H9 (cell line): ENCODE measurements at regions not wholly inside any gene's neighbourhood (a gene's known extent, or its start where the extent isn't known, plus 50 kb on each side); places are given as distances from the start of the nearest gene placed in this dataset.
A peak's percentile ranks its signal among the peaks of the same experiment; 100 is the strongest.

Source experiments
- DNase-seq: peaks from one replicate; pipeline ENCODE4 v3.0.0-alpha.2; 2017
- H2AFZ ChIP-seq: one replicate; pipeline ENCODE4 v1.6.1; 2013; ENCODE audit warnings: mild to moderate bottlenecking, low read length, control low read depth, moderate library complexity
- H2AK5ac ChIP-seq: 2 replicates; pipeline ENCODE4 v1.6.1; 2013; ENCODE audit warnings: low read length, control low read depth, mixed read lengths; ENCODE audit not compliant: insufficient read length
- H2BK120ac ChIP-seq: one replicate; pipeline ENCODE4 v1.6.1; 2013; ENCODE audit warnings: low read depth, mild to moderate bottlenecking, low read length, control low read depth, inconsistent platforms; ENCODE audit not compliant: poor library complexity, severe bottlenecking
- H2BK12ac ChIP-seq: 2 replicates; pipeline ENCODE4 v1.6.1; 2013; ENCODE audit warnings: low read length, control low read depth, mixed read lengths, low read depth; ENCODE audit not compliant: insufficient read length
- H2BK15ac ChIP-seq: 2 replicates; pipeline ENCODE4 v1.6.1; 2013; ENCODE audit warnings: low read depth, low read length, control low read depth
- H2BK20ac ChIP-seq: one replicate; pipeline ENCODE4 v1.6.1; 2013; ENCODE audit warnings: low read depth, mild to moderate bottlenecking, low read length, control low read depth, inconsistent platforms; ENCODE audit not compliant: poor library complexity, severe bottlenecking
- H2BK5ac ChIP-seq: 2 replicates; pipeline ENCODE4 v1.6.1; 2013; ENCODE audit warnings: low read length, control low read depth, mixed read lengths; ENCODE audit not compliant: insufficient read length
- H3K14ac ChIP-seq: 2 replicates; pipeline ENCODE4 v1.6.1; 2013; ENCODE audit warnings: low read length, control low read depth; ENCODE audit not compliant: insufficient read depth
- H3K18ac ChIP-seq: 2 replicates; pipeline ENCODE4 v1.6.1; 2013; ENCODE audit warnings: low read depth, mild to moderate bottlenecking, mixed read lengths, low read length, control low read depth; ENCODE audit not compliant: insufficient read length
- H3K23ac ChIP-seq: 2 replicates; pipeline ENCODE4 v1.6.1; 2013; ENCODE audit warnings: low read length, control low read depth, mixed read lengths, low read depth; ENCODE audit not compliant: insufficient read length
- H3K23me2 ChIP-seq: 2 replicates; pipeline ENCODE4 v1.6.1; 2013; ENCODE audit warnings: low read depth, mild to moderate bottlenecking, mixed read lengths, low read length, control low read depth; ENCODE audit not compliant: insufficient read length, poor library complexity, severe bottlenecking
- H3K27ac ChIP-seq: 2 replicates; pipeline ENCODE4 v1.5.1; 2013; ENCODE audit warnings: low read length, control low read depth, mixed read lengths, low read depth; ENCODE audit not compliant: insufficient read length
- H3K27me3 ChIP-seq: 2 replicates; pipeline ENCODE4 v1.6.1; 2013; ENCODE audit warnings: low read length, control low read depth, inconsistent platforms; ENCODE audit not compliant: insufficient read depth
- H3K4ac ChIP-seq: 2 replicates; pipeline ENCODE4 v1.6.1; 2013; ENCODE audit warnings: low read depth, mild to moderate bottlenecking, control low read depth, inconsistent platforms, low read length, moderate library complexity
- H3K4me1 ChIP-seq: 2 replicates; pipeline ENCODE4 v1.6.1; 2013; ENCODE audit warnings: low read length, control low read depth, inconsistent platforms; ENCODE audit not compliant: insufficient read depth
- H3K4me2 ChIP-seq: 2 replicates; pipeline ENCODE4 v1.6.1; 2013; ENCODE audit warnings: low read length, control low read depth, mixed read lengths; ENCODE audit not compliant: insufficient read length, insufficient read depth
- H3K56ac ChIP-seq: 2 replicates; pipeline ENCODE4 v1.6.1; 2013; ENCODE audit warnings: low read depth, mild to moderate bottlenecking, mixed read lengths, low read length, control low read depth; ENCODE audit not compliant: insufficient read length
- H3K79me1 ChIP-seq: 2 replicates; pipeline ENCODE4 v1.6.1; 2013; ENCODE audit warnings: low read depth, mild to moderate bottlenecking, moderate library complexity, low read length, control low read depth, inconsistent platforms; ENCODE audit not compliant: insufficient read depth, poor library complexity, severe bottlenecking
- H3K79me2 ChIP-seq: 2 replicates; pipeline ENCODE4 v1.6.1; 2013; ENCODE audit warnings: low read length, control low read depth, inconsistent platforms; ENCODE audit not compliant: insufficient read depth
- H3K9ac ChIP-seq: 2 replicates; pipeline ENCODE4 v1.6.1; 2013; ENCODE audit warnings: low read length, control low read depth, mixed read lengths; ENCODE audit not compliant: insufficient read length; ENCODE audit errors: extremely low read depth
- H3K9me3 ChIP-seq: one replicate; pipeline ENCODE4 v1.6.1; 2013; ENCODE audit warnings: low read depth, low read length, inconsistent platforms; ENCODE audit not compliant: control insufficient read depth
- H3T11ph ChIP-seq: one replicate; pipeline ENCODE4 v1.6.1; 2013; ENCODE audit warnings: mild to moderate bottlenecking, low read length, control low read depth, inconsistent platforms
- H4K20me1 ChIP-seq: one replicate; pipeline ENCODE4 v1.6.1; 2013; ENCODE audit not compliant: control insufficient read depth, insufficient read length, insufficient read depth
- H4K5ac ChIP-seq: 2 replicates; pipeline ENCODE4 v1.6.1; 2013; ENCODE audit warnings: low read depth, mild to moderate bottlenecking, mixed read lengths, low read length, control low read depth; ENCODE audit not compliant: insufficient read length
- H4K8ac ChIP-seq: replicated peaks from 2 replicates; pipeline ENCODE4 v1.6.1; 2013; ENCODE audit warnings: low read length, control low read depth, mixed read lengths, low read depth; ENCODE audit not compliant: insufficient read length
- H4K91ac ChIP-seq: 2 replicates; pipeline ENCODE4 v1.6.1; 2013; ENCODE audit warnings: low read depth, mild to moderate bottlenecking, moderate library complexity, mixed read lengths, low read length, control low read depth; ENCODE audit not compliant: insufficient read length
- H3K27ac Mint-ChIP-seq, 3 experiments: 2 replicates in 2 of 3; 3 replicates in 1 of 3; pipeline ENCODE4 v1.8.0; 2020 to 2021; ENCODE audit warnings: mixed read lengths in 3 of 3, mild to moderate bottlenecking in 1 of 3, moderate library complexity in 1 of 3
- H3K27me3 Mint-ChIP-seq: 2 replicates; pipeline ENCODE4 v1.8.0; 2021; ENCODE audit warnings: low read depth, mild to moderate bottlenecking, moderate library complexity, mixed read lengths
- H3K36me3 Mint-ChIP-seq, 3 experiments: 2 replicates in 2 of 3; 3 replicates in 1 of 3; pipeline ENCODE4 v1.8.0; 2020 to 2021; ENCODE audit warnings: low read depth in 3 of 3, mixed read lengths in 3 of 3; ENCODE audit not compliant: insufficient read depth in 1 of 3
- H3K4me1 Mint-ChIP-seq, 2 experiments: 2 replicates each; pipeline ENCODE4 v1.8.0; 2020; ENCODE audit warnings: mixed read lengths in 2 of 2
- H3K4me3 Mint-ChIP-seq, 2 experiments: 2 replicates in 1 of 2; 3 replicates in 1 of 2; pipeline ENCODE4 v1.8.0; 2020 to 2021; ENCODE audit warnings: mild to moderate bottlenecking in 2 of 2, mixed read lengths in 2 of 2, moderate library complexity in 1 of 2
- H3K9me3 Mint-ChIP-seq, 2 experiments: 2 replicates in 1 of 2; 3 replicates in 1 of 2; pipeline ENCODE4 v1.8.0; 2020; ENCODE audit warnings: mild to moderate bottlenecking in 2 of 2, mixed read lengths in 2 of 2, moderate library complexity in 1 of 2
- WGBS: extraction: QIAGEN DNeasy Blood & Tissue Kit; methylation state at CpG from one replicate; pipeline ENCODE4 v1.1.7; 2013; ENCODE audit warnings: missing lambda C conversion rate, low lambda C conversion rate, mixed read lengths; ENCODE audit not compliant: insufficient read length; ENCODE audit errors: extremely low coverage; 5-methylcytosine and 5-hydroxymethylcytosine counted together
- TF ChIP-seq, protein P1 (sequence below): fragments of 200-600 bp; sonication (generic); conservative IDR thresholded peaks from 3 replicates; pipeline ENCODE4 v1.8.0; 2021; ENCODE audit warnings: antibody characterized with exemption, mild to moderate bottlenecking

DNA sequence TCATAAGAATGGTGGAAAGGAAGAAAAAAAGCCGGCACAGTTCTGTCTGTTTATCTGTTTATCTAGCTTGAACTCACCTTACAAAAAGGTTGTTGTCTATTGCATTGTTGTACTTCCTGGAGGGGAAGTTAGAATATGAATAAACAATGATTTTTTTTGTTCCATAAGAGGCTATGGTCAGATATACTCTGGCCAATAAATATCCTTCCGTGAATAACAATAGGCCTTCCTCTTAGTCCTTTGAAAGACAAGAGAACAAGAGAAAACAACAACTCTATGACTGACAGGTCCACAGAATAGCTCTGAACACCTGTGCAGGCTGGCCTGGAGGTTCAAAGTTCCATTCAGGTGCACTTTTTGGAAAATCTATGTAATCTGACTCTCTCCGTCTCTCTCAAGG is 192.8 kb upstream of the KRR1 start:
- no peak overlapping the region for H3K4me3 Mint-ChIP-seq
- Histone ChIP-seq H3K14ac (no peak overlapping the region), H4K20me1 (no peaks in the 10 kb centered on the region), H3K9ac (no peak overlapping the region), H3K4me1 (peaks cover 12% of the 10 kb centered on the region; the same call in 1 of the 2 replicates), H3K23ac (no peak overlapping the region), H2BK12ac (no peak overlapping the region), H3K18ac (no peak overlapping the region), H2AFZ (no peak overlapping the region), H4K8ac (no peak overlapping the region), H2BK120ac (no peak overlapping the region), H3T11ph (no peak overlapping the region), H3K79me2 (no peaks in the 10 kb centered on the region), H2BK20ac (no peak overlapping the region), H2AK5ac (no peak overlapping the region), H3K27ac (no peak overlapping the region), H2BK5ac (no peak overlapping the region), H4K5ac (no peak overlapping the region), H3K4ac (no peak overlapping the region), H3K27me3 (no peaks in the 10 kb centered on the region; the same call in 1 of the 2 replicates), H3K4me2 (no peak overlapping the region), H4K91ac (no peak overlapping the region), H3K56ac (no peak overlapping the region), H2BK15ac (no peak overlapping the region), H3K23me2 (no peaks in the 10 kb centered on the region), H3K79me1 (no peaks in the 10 kb centered on the region), H3K9me3 (no peaks in the 10 kb centered on the region)
- H3K4me1 Mint-ChIP-seq, result peaks cover 45 to 47% of the 10 kb centered on the region in 2 experiments
- no peaks in the 10 kb centered on the region; the same call in 1 of the 2 replicates for H3K27me3 Mint-ChIP-seq
- TF ChIP-seq, protein P1, sequence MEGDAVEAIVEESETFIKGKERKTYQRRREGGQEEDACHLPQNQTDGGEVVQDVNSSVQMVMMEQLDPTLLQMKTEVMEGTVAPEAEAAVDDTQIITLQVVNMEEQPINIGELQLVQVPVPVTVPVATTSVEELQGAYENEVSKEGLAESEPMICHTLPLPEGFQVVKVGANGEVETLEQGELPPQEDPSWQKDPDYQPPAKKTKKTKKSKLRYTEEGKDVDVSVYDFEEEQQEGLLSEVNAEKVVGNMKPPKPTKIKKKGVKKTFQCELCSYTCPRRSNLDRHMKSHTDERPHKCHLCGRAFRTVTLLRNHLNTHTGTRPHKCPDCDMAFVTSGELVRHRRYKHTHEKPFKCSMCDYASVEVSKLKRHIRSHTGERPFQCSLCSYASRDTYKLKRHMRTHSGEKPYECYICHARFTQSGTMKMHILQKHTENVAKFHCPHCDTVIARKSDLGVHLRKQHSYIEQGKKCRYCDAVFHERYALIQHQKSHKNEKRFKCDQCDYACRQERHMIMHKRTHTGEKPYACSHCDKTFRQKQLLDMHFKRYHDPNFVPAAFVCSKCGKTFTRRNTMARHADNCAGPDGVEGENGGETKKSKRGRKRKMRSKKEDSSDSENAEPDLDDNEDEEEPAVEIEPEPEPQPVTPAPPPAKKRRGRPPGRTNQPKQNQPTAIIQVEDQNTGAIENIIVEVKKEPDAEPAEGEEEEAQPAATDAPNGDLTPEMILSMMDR, result no peak
- DNase-seq, result no peak
- H3K9me3 Mint-ChIP-seq, result no peaks in the 10 kb centered on the region
- no CpG with 5 or more reads among the region's 3 CpGs for WGBS
- no peaks in the 10 kb centered on the region for H3K36me3 Mint-ChIP-seq
- H3K27ac Mint-ChIP-seq, result peak overlapping the region; percentile 65 to 90 (median 80); a peak in 2 of 7 replicates
